GM18520 (cell line): ENCODE measurements at regions not wholly inside any gene's neighbourhood (a gene's known extent, or its start where the extent isn't known, plus 50 kb on each side); places are given as distances from the start of the nearest gene placed in this dataset.

Experiments
- ATAC-seq: cut with Tn5 transposase; IDR thresholded peaks from one replicate; pipeline ENCODE4 v1.9.1; 2021; ENCODE audit not compliant: unreplicated experiment

DNA sequence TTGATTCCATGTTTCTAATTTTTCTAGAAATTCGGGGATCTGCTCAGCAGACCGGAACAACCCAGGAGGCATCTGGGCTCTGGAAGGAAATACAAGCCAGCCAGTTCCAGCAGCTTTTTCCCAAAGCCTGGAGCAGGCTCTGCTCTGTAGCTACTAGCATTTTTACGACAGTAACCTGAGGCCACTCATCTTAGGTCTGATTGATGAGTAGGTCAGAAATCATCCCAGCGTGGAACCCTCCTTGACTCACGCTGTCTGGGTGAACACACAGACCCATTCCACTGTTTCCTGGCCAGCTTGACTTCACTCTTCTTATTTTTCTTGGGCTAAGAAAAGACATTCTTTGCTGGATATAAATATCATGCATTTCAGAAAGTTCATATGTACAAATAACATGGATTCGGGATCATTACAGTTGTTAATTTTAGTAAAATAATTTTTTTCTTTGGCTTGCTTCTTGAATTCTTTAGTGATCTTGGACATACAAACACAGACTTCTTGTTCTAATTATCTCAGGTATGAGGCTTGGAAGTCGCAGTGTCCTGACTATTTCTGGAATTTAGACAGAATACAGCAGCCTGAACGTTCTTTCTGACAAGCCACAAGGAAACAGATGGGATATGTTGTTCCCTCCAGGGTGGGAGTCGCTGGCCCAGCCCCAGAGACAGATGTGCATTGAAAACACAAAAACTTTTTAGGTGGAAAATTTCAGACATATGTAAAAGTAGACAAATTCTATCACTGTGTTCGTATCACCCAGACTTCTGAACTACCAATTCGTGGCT lies 54.6 kb upstream of the PITRM1 start:
- no peak for ATAC-seq

DNA sequence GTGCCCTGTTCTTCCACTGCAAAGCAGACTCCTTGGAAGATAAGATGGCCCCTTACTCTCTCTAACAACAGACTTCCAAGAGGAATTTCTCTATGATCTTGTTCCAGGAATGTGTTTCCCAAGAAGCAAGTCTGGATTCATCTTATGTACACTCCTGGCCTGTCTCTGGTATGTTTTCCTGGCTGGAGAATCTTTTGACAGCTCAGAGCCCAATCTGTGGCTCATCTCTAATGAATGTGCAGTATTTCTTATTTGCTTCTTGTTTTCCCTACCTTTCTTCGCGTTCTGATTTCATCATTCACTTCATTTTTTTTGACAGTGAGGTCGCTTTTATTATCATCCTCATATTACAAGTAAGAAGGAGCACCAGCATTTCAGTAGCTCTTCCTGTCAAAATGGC lies 53.0 kb upstream of the PITRM1 start:
- no peak for ATAC-seq

DNA sequence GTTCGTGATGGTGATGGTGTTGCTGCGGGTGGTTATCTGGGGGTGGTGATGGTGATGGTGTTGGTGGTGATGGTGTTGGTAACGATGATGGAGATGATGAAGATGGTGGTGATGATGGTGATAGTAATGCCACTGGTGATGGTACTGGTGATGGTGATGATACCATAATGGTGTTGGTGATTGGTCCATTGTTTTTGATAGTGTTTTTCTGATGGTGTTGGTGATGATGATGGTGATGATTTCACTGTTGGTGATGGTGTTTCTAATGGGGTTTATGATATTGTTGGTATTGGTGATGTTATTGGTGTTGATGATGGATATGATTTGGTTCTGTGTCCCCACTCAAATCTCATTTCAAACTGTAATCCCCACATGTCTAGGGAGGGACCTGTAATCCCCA lies 51.7 kb upstream of the PITRM1 start:
- ATAC-seq = no peak

DNA sequence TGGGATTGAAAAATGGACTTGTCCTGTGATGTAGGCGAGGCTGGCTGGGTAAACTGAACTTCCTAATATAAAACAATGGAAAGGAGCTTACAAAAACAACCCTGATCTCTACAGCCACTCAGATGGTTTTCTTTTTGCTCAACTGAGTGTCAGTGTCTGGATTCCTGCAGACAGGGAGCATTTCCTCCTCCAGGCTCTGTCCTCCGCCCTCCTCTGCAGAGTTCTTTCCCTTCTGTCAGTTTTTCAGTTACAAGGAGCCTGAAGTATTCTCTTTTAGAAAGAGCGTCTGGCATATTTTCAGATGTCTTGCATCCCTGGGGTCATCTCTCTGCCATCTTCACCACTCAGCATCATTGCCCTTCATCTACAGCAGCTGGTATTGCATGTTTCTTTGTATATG lies 50.0 kb upstream of the PITRM1 start:
- ATAC-seq = no peak
